ENCODE measurements at regions not wholly inside any gene's neighbourhood (a gene's known extent, or its start where the extent isn't known, plus 50 kb on each side); places are given as distances from the start of the nearest gene placed in this dataset.

DNA sequence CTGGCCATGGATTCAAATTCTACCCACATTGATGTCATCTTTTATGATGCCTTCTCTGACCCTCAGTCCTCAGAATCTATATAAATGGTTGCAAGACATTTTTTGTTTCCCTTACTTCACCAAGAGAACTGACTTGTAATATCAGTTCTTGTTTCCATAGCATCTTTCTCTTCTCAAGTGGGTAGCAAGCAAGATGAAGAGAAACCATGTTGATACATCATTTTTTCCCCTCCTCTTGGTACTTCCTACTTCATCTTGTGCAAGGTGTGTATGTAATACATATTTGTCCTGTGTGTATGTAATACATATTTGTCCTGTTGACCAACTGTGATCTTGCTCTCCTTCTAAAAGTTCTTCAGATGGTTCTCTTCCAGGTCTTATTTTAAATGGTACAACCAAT is 348.6 kb downstream of the PTEN start:
- H3K4me3 ChIP-seq: no peak overlapping the region
- DNase-seq (no peak), ATAC-seq (ENCODE audit: low FRiP score in 2 of 2) (no peak)
- H3K27ac ChIP-seq: no peak overlapping the region
- H3K9me3 ChIP-seq: no peaks in the 10 kb centered on the region
- H3K27me3 ChIP-seq: no peaks in the 10 kb centered on the region
- TF ChIP-seq, protein P1, sequence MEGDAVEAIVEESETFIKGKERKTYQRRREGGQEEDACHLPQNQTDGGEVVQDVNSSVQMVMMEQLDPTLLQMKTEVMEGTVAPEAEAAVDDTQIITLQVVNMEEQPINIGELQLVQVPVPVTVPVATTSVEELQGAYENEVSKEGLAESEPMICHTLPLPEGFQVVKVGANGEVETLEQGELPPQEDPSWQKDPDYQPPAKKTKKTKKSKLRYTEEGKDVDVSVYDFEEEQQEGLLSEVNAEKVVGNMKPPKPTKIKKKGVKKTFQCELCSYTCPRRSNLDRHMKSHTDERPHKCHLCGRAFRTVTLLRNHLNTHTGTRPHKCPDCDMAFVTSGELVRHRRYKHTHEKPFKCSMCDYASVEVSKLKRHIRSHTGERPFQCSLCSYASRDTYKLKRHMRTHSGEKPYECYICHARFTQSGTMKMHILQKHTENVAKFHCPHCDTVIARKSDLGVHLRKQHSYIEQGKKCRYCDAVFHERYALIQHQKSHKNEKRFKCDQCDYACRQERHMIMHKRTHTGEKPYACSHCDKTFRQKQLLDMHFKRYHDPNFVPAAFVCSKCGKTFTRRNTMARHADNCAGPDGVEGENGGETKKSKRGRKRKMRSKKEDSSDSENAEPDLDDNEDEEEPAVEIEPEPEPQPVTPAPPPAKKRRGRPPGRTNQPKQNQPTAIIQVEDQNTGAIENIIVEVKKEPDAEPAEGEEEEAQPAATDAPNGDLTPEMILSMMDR (IDR thresholded peaks at IDR 0.05): no peak
- TF ChIP-seq POLR2AphosphoS5 (IDR thresholded peaks at IDR 0.05) (no peak), POLR2A (IDR thresholded peaks at IDR 0.05) (no peak), EP300 (IDR thresholded peaks at IDR 0.05) (no peak)
- H3K4me1 ChIP-seq: no peaks in the 10 kb centered on the region
- H3K36me3 ChIP-seq: no peaks in the 10 kb centered on the region

DNA sequence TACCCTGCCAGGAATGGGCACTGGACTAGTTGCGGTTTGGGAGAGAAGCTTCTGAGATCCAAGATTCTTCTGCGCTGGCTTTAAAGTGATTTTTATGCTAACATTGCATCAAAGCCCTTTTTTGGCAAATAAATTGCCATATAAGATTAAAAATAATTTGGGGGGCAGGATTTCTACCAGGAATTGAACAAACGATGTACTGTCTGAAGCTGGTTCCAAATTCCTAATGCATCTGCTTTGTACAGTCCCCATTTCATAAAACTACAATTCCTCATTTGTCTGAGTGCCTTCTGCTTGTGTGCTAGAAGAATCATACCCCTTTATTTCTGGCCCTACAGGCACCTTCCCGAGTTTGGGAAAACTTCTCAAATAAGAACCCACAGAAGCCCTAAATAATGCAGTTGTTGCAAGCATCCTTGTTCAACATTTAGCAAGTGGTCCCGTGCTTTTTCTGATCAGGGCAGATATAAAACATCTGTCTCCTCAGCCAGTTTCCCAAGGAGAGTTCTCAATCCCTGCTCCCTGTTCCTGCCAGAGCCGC is 349.7 kb downstream of the PTEN start:
- DNase-seq (no peak), ATAC-seq (ENCODE audit: low FRiP score in 2 of 2) (no peak)
- Histone ChIP-seq H3K4me1 (no peaks in the 10 kb centered on the region), H3K4me3 (no peak overlapping the region), H3K36me3 (no peaks in the 10 kb centered on the region), H3K9me3 (no peaks in the 10 kb centered on the region), H3K27me3 (no peaks in the 10 kb centered on the region), H3K27ac (no peak overlapping the region)
- TF ChIP-seq, protein P1 (IDR thresholded peaks at IDR 0.05): no peak
- no peak for TF ChIP-seq POLR2A (IDR thresholded peaks at IDR 0.05)
- no peak for TF ChIP-seq POLR2AphosphoS5 (IDR thresholded peaks at IDR 0.05)
- TF ChIP-seq EP300 (IDR thresholded peaks at IDR 0.05): no peak
- 93 to 94% methylated on average over 6 of the region's 6 CpGs for WGBS, 2 donors

DNA sequence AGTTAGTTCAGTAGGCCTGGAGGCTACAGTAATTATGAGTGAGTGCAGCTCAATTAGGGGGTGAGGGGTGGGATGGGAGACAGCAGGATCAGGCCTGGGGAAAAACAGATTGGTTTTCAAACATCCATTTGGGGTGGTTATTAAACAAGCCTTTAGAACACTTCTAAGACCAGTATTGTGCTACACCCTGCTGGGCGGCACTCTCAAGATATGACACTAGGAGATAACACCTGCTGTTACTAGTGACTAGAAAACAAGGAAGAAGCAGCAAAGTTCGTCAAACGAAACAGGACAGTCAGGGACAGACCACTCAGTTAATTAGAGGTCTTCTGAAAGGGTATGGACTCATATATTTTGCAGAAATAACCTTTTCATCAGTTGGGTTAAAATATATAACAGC is 353.6 kb downstream of the PTEN start:
- Histone ChIP-seq H3K4me1 (no peaks in the 10 kb centered on the region), H3K36me3 (no peaks in the 10 kb centered on the region), H3K9me3 (no peaks in the 10 kb centered on the region), H3K4me3 (no peak overlapping the region), H3K27me3 (no peaks in the 10 kb centered on the region), H3K27ac (no peak overlapping the region)
- no peak for DNase-seq
- ATAC-seq (ENCODE audit: low FRiP score in 2 of 2): no peak
- TF ChIP-seq POLR2A (IDR thresholded peaks at IDR 0.05): no peak
- TF ChIP-seq EP300 (IDR thresholded peaks at IDR 0.05): no peak
- TF ChIP-seq, protein P1 (IDR thresholded peaks at IDR 0.05): no peak
- TF ChIP-seq POLR2AphosphoS5 (IDR thresholded peaks at IDR 0.05): no peak
- 83 to 94% methylated on average over 3 of the region's 3 CpGs for WGBS, 2 donors

DNA sequence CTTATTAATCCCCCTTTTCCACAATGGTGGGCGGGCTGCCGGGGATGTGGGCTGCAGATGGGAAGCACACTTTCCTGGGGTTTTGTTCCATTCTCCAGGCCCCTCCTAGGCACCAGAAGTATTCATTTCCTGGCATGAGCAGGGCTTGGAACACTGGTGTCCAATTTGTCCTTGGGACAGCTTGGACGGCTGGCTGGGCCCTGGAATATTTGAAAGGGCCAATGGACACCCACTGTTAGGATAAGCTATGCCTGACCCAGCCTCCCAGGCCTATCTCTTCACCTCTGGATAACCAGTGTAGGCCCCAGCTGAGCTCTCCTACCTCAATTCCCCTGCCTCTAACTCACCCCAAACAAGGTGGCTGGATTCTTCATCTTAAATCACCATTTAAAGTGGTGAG is 354.9 kb downstream of the PTEN start:
- no peak for TF ChIP-seq EP300 (IDR thresholded peaks at IDR 0.05)
- no peak for TF ChIP-seq POLR2AphosphoS5 (IDR thresholded peaks at IDR 0.05)
- TF ChIP-seq POLR2A (IDR thresholded peaks at IDR 0.05): no peak
- TF ChIP-seq, protein P1 (IDR thresholded peaks at IDR 0.05): no peak
- H3K27ac ChIP-seq: no peak overlapping the region
- no peak for ATAC-seq (ENCODE audit: low FRiP score in 2 of 2)
- WGBS, 2 donors: 86 to 92% methylated on average over 3 of the region's 3 CpGs
- H3K9me3 ChIP-seq: no peaks in the 10 kb centered on the region
- H3K4me1 ChIP-seq: no peaks in the 10 kb centered on the region
- no peak overlapping the region for H3K4me3 ChIP-seq
- no peak for DNase-seq
- H3K36me3 ChIP-seq: no peaks in the 10 kb centered on the region
- no peaks in the 10 kb centered on the region for H3K27me3 ChIP-seq

DNA sequence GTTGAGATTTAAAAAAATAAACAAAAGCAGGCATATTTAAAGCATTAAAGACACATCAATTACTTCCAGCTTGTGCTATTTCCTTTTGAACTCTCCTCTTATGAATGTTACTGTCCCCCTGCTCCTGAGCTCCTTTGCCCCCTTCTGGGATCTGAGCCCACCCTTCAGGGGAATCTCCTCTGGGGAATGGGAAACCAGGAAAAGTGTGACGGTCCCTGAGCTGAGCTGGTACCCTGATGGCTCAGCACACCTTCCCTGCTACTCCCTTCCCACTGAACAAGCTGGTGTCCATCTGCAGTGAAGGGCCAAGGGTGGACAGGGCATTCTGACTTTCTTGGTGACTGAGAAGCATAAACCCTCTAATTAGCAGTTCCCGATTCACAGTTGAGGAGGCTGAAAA is 356.3 kb downstream of the PTEN start:
- H3K4me1 ChIP-seq: no peaks in the 10 kb centered on the region
- no peak overlapping the region for H3K4me3 ChIP-seq
- TF ChIP-seq EP300 (IDR thresholded peaks at IDR 0.05): no peak
- TF ChIP-seq, protein P1 (IDR thresholded peaks at IDR 0.05): no peak
- TF ChIP-seq POLR2AphosphoS5 (IDR thresholded peaks at IDR 0.05): no peak
- no peak for TF ChIP-seq POLR2A (IDR thresholded peaks at IDR 0.05)
- ATAC-seq (ENCODE audit: low FRiP score in 2 of 2) (no peak), DNase-seq (no peak)
- WGBS, 2 donors: 86 to 94% methylated on average over 2 of the region's 2 CpGs
- no peaks in the 10 kb centered on the region for H3K27me3 ChIP-seq
- H3K36me3 ChIP-seq: no peaks in the 10 kb centered on the region
- H3K27ac ChIP-seq: no peak overlapping the region
- H3K9me3 ChIP-seq: no peaks in the 10 kb centered on the region
